Fibroblast of lung (primary cell): ENCODE measurements at regions not wholly inside any gene's neighbourhood (a gene's known extent, or its start where the extent isn't known, plus 50 kb on each side); places are given as distances from the start of the nearest gene placed in this dataset.

ENCODE experiments used
- CTCF ChIP-seq, 2 donors: IDR thresholded peaks in 1 of 2; conservative IDR thresholded peaks in 1 of 2; 1 replicate in 1 of 2; 2 replicates in 1 of 2; pipeline ENCODE4 v1.5.1; 2011 to 2012; ENCODE audit warnings: low read length in 2 of 2, control low read depth in 1 of 2, inconsistent platforms in 1 of 2, low read depth in 1 of 2, mild to moderate bottlenecking in 1 of 2
- EZH2 ChIP-seq: IDR thresholded peaks from 2 replicates; pipeline ENCODE4 v1.5.1; 2012; ENCODE audit warnings: low read length, control low read depth, mild to moderate bottlenecking; ENCODE audit errors: missing control alignments

GRCh38 chr6:74745670-74746069 is 460.2 kb downstream of the COL12A1 start:
- TF ChIP-seq CTCF (conservative IDR thresholded peaks at IDR 0.05 in 1 of 2, IDR thresholded peaks at IDR 0.05 in 1 of 2; ENCODE audit: low read depth in 1 of 2, low read length in 2 of 2) (no peak), EZH2 (no peak)
